ENCODE measurements at regions not wholly inside any gene's neighbourhood (a gene's known extent, or its start where the extent isn't known, plus 50 kb on each side); places are given as distances from the start of the nearest gene placed in this dataset.
"Not testable (repeated sequence)": the region's sequence is repeated elsewhere in the genome, so short reads cannot be mapped to it uniquely, and the experiment has no call there.

DNA sequence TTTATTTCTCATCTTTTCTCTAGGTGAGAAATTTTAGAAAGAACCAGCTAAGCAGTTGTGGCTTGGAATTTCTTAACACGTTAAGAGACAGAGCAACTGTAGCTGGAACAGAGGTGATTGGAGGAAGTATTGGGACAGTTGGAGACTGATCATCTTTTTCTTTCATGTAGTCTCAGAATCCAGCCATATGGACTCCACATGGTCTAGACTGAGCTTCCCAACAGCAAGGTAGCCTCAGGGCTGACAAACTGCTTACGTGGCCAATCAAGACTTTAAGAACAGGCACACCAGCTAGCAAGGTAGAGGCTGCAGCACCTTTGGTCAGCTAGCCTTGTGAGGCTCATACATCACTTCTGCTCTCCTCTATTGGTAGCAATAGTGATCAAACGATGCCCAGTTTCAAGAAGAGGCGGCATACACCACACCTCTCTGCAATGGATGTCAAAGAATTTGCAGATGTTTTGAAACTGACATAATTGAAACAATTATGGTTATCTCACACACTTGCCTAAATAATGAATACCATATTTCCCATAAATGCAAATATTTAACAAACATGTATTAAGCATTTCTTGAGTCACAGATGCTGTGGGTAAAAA lies 590.5 kb upstream of the SLC35B3 start:
- DNase-seq (ENCODE audit: low read depth in 2 of 2), result no peak

- DNase-seq (ENCODE audit: low read depth in 2 of 2), result no peak
Observed at GRCh38 chr6:9025228-9025627, 589.9 kb upstream of the SLC35B3 start.

GRCh38 chr6:9024246-9024645 lies 588.9 kb upstream of the SLC35B3 start:
- not testable (repeated sequence) for DNase-seq (ENCODE audit: low read depth in 2 of 2)

- no peak for DNase-seq (ENCODE audit: low read depth in 2 of 2)
Observed at GRCh38 chr6:9020001-9020400, 584.7 kb upstream of the SLC35B3 start.

GRCh38 chr6:9009931-9010330 lies 574.6 kb upstream of the SLC35B3 start:
- DNase-seq (ENCODE audit: low read depth in 2 of 2), result no peak

DNA sequence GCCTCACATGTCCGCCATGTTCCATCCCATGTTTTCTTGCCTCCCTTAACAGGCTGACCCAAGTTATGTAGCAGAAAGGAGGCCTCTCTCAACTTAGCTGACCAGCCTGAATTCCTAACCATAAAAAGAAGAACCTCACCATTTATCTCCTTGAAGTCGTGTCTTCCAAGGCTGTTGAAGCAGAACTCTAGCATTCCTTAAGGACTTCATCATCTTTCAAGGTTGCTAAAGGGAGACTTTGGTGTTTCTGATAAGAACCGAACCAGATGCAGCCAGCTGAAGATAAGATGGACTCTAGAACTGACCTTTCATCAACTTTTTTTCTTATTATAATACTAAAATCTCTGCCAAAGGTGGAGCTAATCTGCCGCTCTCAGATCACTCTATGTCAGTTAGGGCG lies 571.7 kb upstream of the SLC35B3 start:
- DNase-seq (ENCODE audit: low read depth in 2 of 2), result no peak

DNA sequence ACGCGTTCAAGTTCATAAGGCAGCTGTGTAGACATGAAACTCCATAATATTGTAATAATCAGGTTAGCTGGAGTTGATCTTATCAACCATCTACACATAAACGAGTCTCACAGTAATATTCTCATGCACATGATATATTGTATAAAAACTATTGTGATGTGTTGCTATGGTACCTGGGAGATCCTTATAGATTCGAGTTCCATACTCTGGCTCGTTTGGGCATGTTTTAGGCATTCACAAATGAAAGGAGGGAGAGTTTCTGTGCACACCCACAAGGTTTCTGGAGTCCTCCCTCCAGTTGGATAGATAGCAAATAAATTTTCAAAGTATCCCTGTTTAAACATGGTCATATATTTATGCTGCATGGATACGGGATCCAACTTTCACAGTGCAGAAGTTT lies 567.5 kb upstream of the SLC35B3 start:
- no peak for DNase-seq (ENCODE audit: low read depth in 2 of 2)

DNA sequence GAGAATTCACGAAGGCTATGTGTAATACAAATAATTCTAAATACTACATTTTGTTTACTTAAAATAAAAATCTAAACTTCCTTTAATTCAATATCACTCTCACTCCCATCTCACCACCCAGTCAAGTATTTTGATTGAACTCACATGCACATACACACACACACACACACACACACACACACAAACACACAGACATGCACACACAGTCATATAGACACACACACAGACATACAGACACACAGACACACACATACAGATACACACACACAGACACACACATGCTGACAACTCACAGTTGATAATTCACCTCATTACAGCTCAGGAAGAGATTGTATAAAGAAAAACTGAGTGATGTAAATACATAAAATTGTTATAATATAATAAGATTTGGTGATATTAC lies 559.8 kb upstream of the SLC35B3 start:
- DNase-seq (ENCODE audit: low read depth in 2 of 2), result no peak

- no peak for DNase-seq (ENCODE audit: low read depth in 2 of 2)
Observed at GRCh38 chr6:8993111-8993510, 557.8 kb upstream of the SLC35B3 start.

GRCh38 chr6:8991844-8992243 lies 556.5 kb upstream of the SLC35B3 start:
- DNase-seq (ENCODE audit: low read depth in 2 of 2), result no peak

- DNase-seq (ENCODE audit: low read depth in 2 of 2), result no peak
Observed at GRCh38 chr6:8990075-8990474, 554.7 kb upstream of the SLC35B3 start.

DNA sequence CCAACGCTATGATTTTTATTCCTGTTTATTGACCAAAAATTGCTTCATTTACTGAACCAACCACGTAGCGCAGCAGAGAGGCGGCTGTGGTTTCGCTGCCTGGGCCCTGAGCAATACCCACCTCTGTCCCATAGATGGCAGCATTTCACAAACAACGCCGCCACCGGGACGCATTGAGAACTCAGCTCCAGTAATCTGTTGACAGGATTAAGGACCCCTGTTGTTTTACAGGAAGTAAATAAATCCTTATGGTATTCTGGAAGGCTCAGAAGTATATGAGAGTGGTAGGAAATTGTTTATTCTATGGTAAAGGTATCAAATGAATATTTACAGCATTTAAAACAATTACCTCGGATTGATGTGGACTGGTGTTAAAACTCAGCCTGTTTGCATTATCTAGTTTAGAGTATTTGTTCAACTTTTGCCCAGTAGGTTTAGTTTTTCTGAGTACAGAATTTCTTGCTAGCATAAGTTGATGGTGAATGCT lies 547.9 kb upstream of the SLC35B3 start:
- peak; percentile 12 to 32 for DNase-seq (ENCODE audit: low read depth in 2 of 2)

DNA sequence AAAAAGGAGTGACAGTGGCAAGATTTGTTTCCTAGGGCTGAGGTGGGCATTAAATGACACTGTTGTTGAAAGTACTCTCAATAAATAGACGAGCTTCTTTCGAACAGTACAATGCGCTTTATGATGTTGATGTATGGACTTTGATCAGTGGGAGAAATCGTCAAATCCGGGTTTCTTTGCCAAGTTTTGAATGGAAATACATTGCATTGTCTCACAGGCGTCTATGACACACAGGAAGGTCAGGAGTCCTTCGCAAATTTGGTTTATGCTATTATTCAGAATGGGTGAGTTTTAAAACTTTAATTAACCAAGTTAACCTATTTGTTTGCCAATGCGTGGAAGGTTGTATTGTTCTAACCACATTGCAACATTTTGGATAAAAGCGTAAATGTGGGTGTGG lies 547.3 kb upstream of the SLC35B3 start:
- DNase-seq (ENCODE audit: low read depth in 2 of 2), result no peak

DNA sequence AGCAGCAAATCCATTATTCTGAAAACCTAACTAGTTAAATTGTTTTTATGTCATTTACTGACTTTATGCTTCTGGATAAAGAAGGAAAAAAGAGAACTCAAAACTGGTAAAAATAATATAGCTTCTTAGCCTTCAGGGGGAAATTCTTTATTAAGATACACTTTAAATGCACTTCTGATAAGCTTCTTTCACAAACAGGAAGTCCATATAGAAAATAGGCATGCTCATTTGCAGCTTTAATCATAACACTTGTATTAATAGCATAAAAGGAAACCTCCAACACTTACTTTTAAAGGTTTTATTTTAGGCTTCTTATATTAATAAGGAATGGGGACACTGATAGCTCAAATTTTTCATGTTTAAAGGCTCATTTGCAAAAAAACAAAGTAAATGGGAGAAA lies 538.0 kb upstream of the SLC35B3 start:
- no peak for DNase-seq (ENCODE audit: low read depth in 2 of 2)

GRCh38 chr6:8969747-8970146 lies 534.4 kb upstream of the SLC35B3 start:
- no peak for DNase-seq (ENCODE audit: low read depth in 2 of 2)

DNA sequence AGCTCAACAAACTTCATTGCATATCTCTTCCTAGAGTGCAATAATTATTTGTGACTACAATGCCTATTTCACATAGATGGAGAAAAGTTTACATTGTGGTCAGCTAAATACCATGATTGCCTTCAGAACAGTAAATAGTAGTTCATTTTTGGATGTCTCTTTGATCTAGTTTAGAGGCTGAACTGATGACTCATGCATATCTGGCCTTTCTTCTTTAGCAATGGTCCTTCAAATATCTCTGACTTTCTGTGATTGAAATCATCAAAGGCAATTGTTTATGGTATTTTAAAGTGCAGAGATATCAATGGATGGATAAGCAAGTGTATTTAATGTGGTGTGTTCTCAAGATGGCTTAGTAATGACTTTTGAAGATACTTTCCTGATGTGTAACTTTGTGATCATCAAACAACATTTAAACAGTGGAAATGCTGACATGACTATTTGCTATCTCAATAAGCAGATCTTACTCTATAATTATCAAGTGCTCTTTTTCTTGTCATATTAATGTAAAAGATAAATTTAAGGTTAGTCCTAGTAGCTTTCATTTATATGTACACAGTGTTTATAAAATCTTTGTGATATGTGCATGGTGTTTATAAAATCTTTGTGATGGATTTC lies 523.7 kb upstream of the SLC35B3 start:
- DNase-seq (ENCODE audit: low read depth in 2 of 2), result no peak

- no peak for DNase-seq (ENCODE audit: low read depth in 2 of 2)
Observed at GRCh38 chr6:8953310-8953709, 518.0 kb upstream of the SLC35B3 start.

- no peak for DNase-seq (ENCODE audit: low read depth in 2 of 2)
Observed at GRCh38 chr6:8948733-8949132, 513.4 kb upstream of the SLC35B3 start.

DNA sequence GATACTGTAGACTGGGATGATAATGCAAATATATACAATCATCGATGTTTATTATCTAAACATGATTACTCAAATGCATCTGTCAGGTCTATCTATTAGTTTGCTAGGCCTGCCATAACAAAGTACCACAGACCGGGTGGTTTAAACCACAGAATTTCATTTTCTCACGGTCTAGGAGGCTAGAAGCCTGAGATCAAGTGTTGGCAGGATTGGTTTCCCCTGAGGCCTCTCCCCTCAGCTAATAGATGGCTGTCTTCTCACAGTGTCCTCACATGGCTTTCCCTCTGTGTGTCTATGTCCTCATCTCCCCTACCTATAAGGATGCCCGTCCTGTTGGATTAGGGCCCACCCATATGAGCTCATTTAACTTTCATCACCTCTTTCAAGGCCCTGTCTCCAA lies 512.6 kb upstream of the SLC35B3 start:
- no peak for DNase-seq (ENCODE audit: low read depth in 2 of 2)

GRCh38 chr6:8944548-8944947 lies 509.2 kb upstream of the SLC35B3 start:
- DNase-seq (ENCODE audit: low read depth in 2 of 2), result no peak

GRCh38 chr6:8943073-8943472 lies 507.7 kb upstream of the SLC35B3 start:
- no peak for DNase-seq (ENCODE audit: low read depth in 2 of 2)

GRCh38 chr6:8941577-8941976 lies 506.2 kb upstream of the SLC35B3 start:
- DNase-seq (ENCODE audit: low read depth in 2 of 2), result no peak

GRCh38 chr6:8940356-8940755 lies 505.0 kb upstream of the SLC35B3 start:
- no peak for DNase-seq (ENCODE audit: low read depth in 2 of 2)

DNA sequence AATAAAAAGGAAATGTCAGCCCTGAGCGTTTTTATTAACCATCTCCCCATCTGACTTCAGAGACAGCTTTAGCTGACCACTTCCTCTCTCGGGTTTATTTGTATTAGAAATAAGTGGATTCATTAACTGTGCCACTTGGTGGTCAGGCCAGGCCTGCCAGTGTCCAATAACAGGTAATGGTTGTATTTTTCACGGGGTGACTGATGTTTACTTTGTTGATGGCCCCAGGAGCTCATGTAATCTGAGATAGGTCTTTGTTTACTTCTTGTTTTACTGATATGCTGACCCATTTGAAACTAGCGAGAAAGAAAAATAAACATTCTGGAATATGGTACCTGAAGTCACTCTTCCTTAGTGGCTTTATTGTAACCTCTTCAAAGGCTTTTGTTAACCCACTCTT lies 504.3 kb upstream of the SLC35B3 start:
- DNase-seq (ENCODE audit: low read depth in 2 of 2), result no peak

Measured in stimulated activated CD4-positive, alpha-beta T cell treated with anti-CD3 and anti-CD28 coated beads, Interleukin-1b, Interleukin-23, amount 100 ng/mL, for 4 hours (primary cell).